Spleen (tissue), 11 donors: ENCODE measurements at regions not wholly inside any gene's neighbourhood (a gene's known extent, or its start where the extent isn't known, plus 50 kb on each side); places are given as distances from the start of the nearest gene placed in this dataset.

ENCODE experiments used
- DNase-seq: peaks from one replicate; pipeline ENCODE4 v3.0.0-alpha.2; 2020
- H3K27ac ChIP-seq, 8 donors: fragments of 200-600 bp; sonication (generic) in 7 of 8; 1 replicate in 4 of 8; 2 replicates in 4 of 8; pipeline versions ENCODE4 v1.5.0 to v1.8.0; 2016 to 2021; ENCODE audit warnings: inconsistent platforms in 4 of 8, mild to moderate bottlenecking in 4 of 8, moderate library complexity in 1 of 8
- H3K27me3 ChIP-seq, 7 donors: fragments of 200-600 bp; sonication (generic) in 6 of 7; replicated peaks in 1 of 7; 1 replicate in 4 of 7; 2 replicates in 3 of 7; pipeline versions ENCODE4 v1.5.0 to v1.8.0; 2016 to 2021; ENCODE audit warnings: inconsistent platforms in 3 of 7, mild to moderate bottlenecking in 1 of 7
- H3K36me3 ChIP-seq, 6 donors: fragments of 200-600 bp; sonication (generic) in 5 of 6; 1 replicate in 4 of 6; 2 replicates in 2 of 6; pipeline versions ENCODE4 v1.5.0 to v1.8.0; 2016 to 2021; ENCODE audit warnings: inconsistent platforms in 2 of 6
- H3K4me1 ChIP-seq, 6 donors: fragments of 200-600 bp; sonication (generic) in 5 of 6; 1 replicate in 3 of 6; 2 replicates in 3 of 6; pipeline versions ENCODE4 v1.5.0 to v1.8.0; 2016 to 2021; ENCODE audit warnings: inconsistent platforms in 3 of 6
- H3K4me3 ChIP-seq, 8 donors: fragments of 200-600 bp; sonication (generic) in 7 of 8; 1 replicate in 4 of 8; 2 replicates in 4 of 8; pipeline versions ENCODE4 v1.5.0 to v1.8.0; 2016 to 2021; ENCODE audit warnings: inconsistent platforms in 4 of 8, mild to moderate bottlenecking in 4 of 8, moderate library complexity in 2 of 8
- H3K9me3 ChIP-seq, 8 donors: fragments of 200-600 bp; sonication (generic) in 7 of 8; 1 replicate in 4 of 8; 2 replicates in 4 of 8; pipeline versions ENCODE4 v1.5.0 to v1.8.0; 2016 to 2021; ENCODE audit warnings: inconsistent platforms in 4 of 8
- CTCF ChIP-seq, 11 experiments: fragments of 200-600 bp in 7 of 11; fragments of 450-650 bp in 4 of 11; sonication (generic) in 4 of 11; IDR thresholded peaks in 8 of 11; conservative IDR thresholded peaks in 3 of 11; 1 replicate in 7 of 11; 2 replicates in 4 of 11; pipeline versions ENCODE4 v1.4.0 to v1.8.0; 2016 to 2021; ENCODE audit warnings: antibody characterized with exemption in 11 of 11, inconsistent platforms in 4 of 11, mild to moderate bottlenecking in 1 of 11
- POLR2A ChIP-seq, 3 donors: fragments of 450-650 bp; IDR thresholded peaks; one replicate each; pipeline ENCODE4 v1.5.1; 2017; ENCODE audit warnings: antibody characterized with exemption in 3 of 3, mild to moderate bottlenecking in 1 of 3
- POLR2AphosphoS5 ChIP-seq, 3 donors: sonication (generic); formaldehyde crosslinking; IDR thresholded peaks; one replicate each; pipeline ENCODE4 v1.5.1; 2017; ENCODE audit warnings: antibody characterized with exemption in 3 of 3
- WGBS, 5 donors: extraction: QIAGEN DNeasy Blood & Tissue Kit in 3 of 5; methylation state at CpG; one replicate each; pipeline versions ENCODE4 v1.1.5 to v1.1.7; 2013 to 2018; 5-methylcytosine and 5-hydroxymethylcytosine counted together
- intact Hi-C: fragments of 100-400 bp; cut with DNase I; formaldehyde crosslinking; loops from one replicate; pipeline ENCODE4 v1.15.0; 2023; ENCODE audit warnings: low total_unique reads
- donor health status: healthy with polysubstance abuse.
- donor health status: DM: no; HTN: no; CAD: no; lungs with moderate emphysema.
- donor health status: DM: no; HTN: no; CAD: no.
- donor health status: Bipolar disorder and iron deficiency.
- donor health status: healthy.
- donor health status: DM: no; HTN: no; CAD: no.
- donor health status: DM: yes; HTN: yes; CAD: no.

DNA sequence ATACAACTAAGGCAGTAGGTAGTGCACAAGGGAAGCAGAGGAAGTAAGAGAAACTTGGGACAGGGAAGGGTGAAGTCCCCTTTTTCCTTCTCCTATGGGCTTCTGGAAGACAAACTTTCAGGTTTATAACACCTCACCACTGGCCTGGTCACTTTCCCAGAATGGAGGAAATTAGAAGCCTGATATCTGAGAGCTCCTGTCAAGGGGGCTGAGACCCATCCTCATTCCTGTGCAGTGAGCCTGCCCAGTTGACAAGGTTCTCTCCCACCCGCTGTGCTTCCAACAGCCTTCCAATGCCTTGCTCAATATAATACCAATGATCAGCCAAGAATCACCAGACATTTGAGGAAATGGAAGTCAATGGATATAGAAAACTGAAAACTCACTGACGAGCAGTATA is 100.4 kb upstream of the YPEL5 start:
- H3K36me3 ChIP-seq = no peaks in the 10 kb centered on the region
- 85 to 98% (median 91%) methylated on average over 2 of the region's 2 CpGs for WGBS, 5 donors

DNA sequence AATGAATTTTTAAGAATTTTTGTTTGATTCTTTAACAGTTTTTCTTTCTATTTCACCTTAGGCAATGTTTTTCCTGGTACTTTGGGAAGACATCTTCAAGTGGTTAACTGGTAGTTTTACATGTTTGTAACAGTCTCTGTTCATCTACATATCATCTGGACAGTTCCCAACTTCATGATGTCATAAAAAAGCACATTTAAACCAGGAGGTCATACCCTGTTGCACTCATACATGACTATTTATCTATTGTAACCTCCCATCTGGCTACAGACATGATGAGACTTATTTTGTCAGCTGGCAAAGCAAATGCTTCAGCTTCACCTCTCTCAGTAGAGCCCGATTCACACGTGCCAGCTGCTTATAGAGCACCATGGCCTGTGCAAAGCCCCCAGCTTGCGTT is 99.8 kb upstream of the YPEL5 start:
- Histone ChIP-seq H3K36me3 (no peaks in the 10 kb centered on the region), H3K27ac (no peak overlapping the region), H3K27me3 (peaks cover 0 to 27% (median 0%) of the 10 kb centered on the region in 7 donors), H3K4me1 (no peaks in the 10 kb centered on the region), H3K4me3 (no peak overlapping the region), H3K9me3 (no peaks in the 10 kb centered on the region)
- DNase-seq = no peak
- 75 to 92% (median 86%) methylated on average over 3 of the region's 3 CpGs for WGBS, 5 donors
- intact Hi-C loops = no loop called here
- TF ChIP-seq POLR2A (IDR thresholded peaks at IDR 0.05) (no peak), CTCF (IDR thresholded peaks at IDR 0.05 in 8 of 11, conservative IDR thresholded peaks at IDR 0.05 in 3 of 11) (no peak), POLR2AphosphoS5 (IDR thresholded peaks at IDR 0.05) (no peak)

More for the DNA sequence above, 100.4 kb upstream of the YPEL5 start:
- H3K4me3 ChIP-seq = no peak overlapping the region
- no peak for DNase-seq
- intact Hi-C loops = no loop called here
- H3K9me3 ChIP-seq = no peaks in the 10 kb centered on the region
- no peaks in the 10 kb centered on the region for H3K4me1 ChIP-seq
- TF ChIP-seq POLR2AphosphoS5 (IDR thresholded peaks at IDR 0.05) (no peak), CTCF (IDR thresholded peaks at IDR 0.05 in 8 of 11, conservative IDR thresholded peaks at IDR 0.05 in 3 of 11) (no peak), POLR2A (IDR thresholded peaks at IDR 0.05) (no peak)
- H3K27ac ChIP-seq = no peak overlapping the region
- peaks cover 0 to 27% (median 0%) of the 10 kb centered on the region in 7 donors for H3K27me3 ChIP-seq

GRCh38 chr2:30048636-30049175 is 98.1 kb upstream of the YPEL5 start:
- no peak overlapping the region for H3K27ac ChIP-seq
- 64 to 77% (median 67%) methylated on average over 8 of the region's 8 CpGs for WGBS, 5 donors

GRCh38 chr2:30055548-30055947 is 91.3 kb upstream of the YPEL5 start:
- Histone ChIP-seq H3K4me1 (no peaks in the 10 kb centered on the region), H3K9me3 (no peaks in the 10 kb centered on the region), H3K4me3 (no peak overlapping the region), H3K27me3 (peaks cover 0 to 29% (median 0%) of the 10 kb centered on the region in 7 donors), H3K36me3 (no peaks in the 10 kb centered on the region), H3K27ac (no peak overlapping the region)
- 62 to 80% (median 63%) methylated on average over 2 of the region's 2 CpGs for WGBS, 5 donors
- intact Hi-C loops = no loop called here
- TF ChIP-seq POLR2AphosphoS5 (IDR thresholded peaks at IDR 0.05) = no peak
- TF ChIP-seq POLR2A (IDR thresholded peaks at IDR 0.05) = no peak
- no peak for DNase-seq

More at GRCh38 chr2:30048636-30049175, 98.1 kb upstream of the YPEL5 start:
- Histone ChIP-seq H3K4me3 (no peak overlapping the region), H3K27me3 (peaks cover 0 to 32% (median 0%) of the 10 kb centered on the region in 7 donors), H3K9me3 (no peaks in the 10 kb centered on the region), H3K36me3 (no peaks in the 10 kb centered on the region), H3K4me1 (no peaks in the 10 kb centered on the region)
- TF ChIP-seq POLR2AphosphoS5 (IDR thresholded peaks at IDR 0.05) (no peak), POLR2A (IDR thresholded peaks at IDR 0.05) (no peak), CTCF (IDR thresholded peaks at IDR 0.05 in 8 of 11, conservative IDR thresholded peaks at IDR 0.05 in 3 of 11) (no peak)
- intact Hi-C loops = no loop called here
- DNase-seq = no peak
